HEK293 (cell line): ENCODE measurements at regions not wholly inside any gene's neighbourhood (a gene's known extent, or its start where the extent isn't known, plus 50 kb on each side); places are given as distances from the start of the nearest gene placed in this dataset.

Experiments
- FEZF1 ChIP-seq: fragments of 450-650 bp; formaldehyde crosslinking; IDR thresholded peaks from 2 replicates; pipeline ENCODE4 v1.5.1; 2016; ENCODE audit warnings: missing biosample characterization, missing genetic modification characterization
- HOXA7 ChIP-seq: sonication (generic); formaldehyde crosslinking; IDR thresholded peaks from 2 replicates; pipeline ENCODE4 v1.8.1; 2022; ENCODE audit warnings: missing genetic modification reagents, borderline replicate concordance
- KLF10 ChIP-seq: fragments of 450-650 bp; IDR thresholded peaks from 2 replicates; pipeline ENCODE4 v1.5.1; 2018; ENCODE audit warnings: missing biosample characterization, mild to moderate bottlenecking, missing genetic modification characterization
- KLF9 ChIP-seq: fragments of 450-650 bp; formaldehyde crosslinking; IDR thresholded peaks from 2 replicates; pipeline ENCODE4 v1.5.1; 2016; ENCODE audit warnings: missing biosample characterization, missing genetic modification characterization, low read depth
- MZF1 ChIP-seq: fragments of 450-650 bp; formaldehyde crosslinking; IDR thresholded peaks from 2 replicates; pipeline ENCODE4 v1.5.1; 2017; ENCODE audit warnings: missing biosample characterization, missing genetic modification characterization, borderline replicate concordance
- ZFP41 ChIP-seq: fragments of 450-650 bp; formaldehyde crosslinking; IDR thresholded peaks from 2 replicates; pipeline ENCODE4 v1.5.1; 2016; ENCODE audit warnings: missing biosample characterization, missing genetic modification characterization, borderline replicate concordance
- ZNF184 ChIP-seq: fragments of 450-650 bp; IDR thresholded peaks from 2 replicates; pipeline ENCODE4 v1.5.1; 2018; ENCODE audit warnings: missing biosample characterization, mild to moderate bottlenecking, missing genetic modification characterization
- ZNF248 ChIP-seq: fragments of 450-650 bp; formaldehyde crosslinking; IDR thresholded peaks from 2 replicates; pipeline ENCODE4 v1.5.1; 2017; ENCODE audit warnings: missing biosample characterization, missing genetic modification characterization
- TF ChIP-seq, protein P1 (sequence below): fragments of 450-650 bp; formaldehyde crosslinking; IDR thresholded peaks from 2 replicates; pipeline ENCODE4 v1.5.1; 2016; ENCODE audit warnings: missing biosample characterization, missing genetic modification characterization

DNA sequence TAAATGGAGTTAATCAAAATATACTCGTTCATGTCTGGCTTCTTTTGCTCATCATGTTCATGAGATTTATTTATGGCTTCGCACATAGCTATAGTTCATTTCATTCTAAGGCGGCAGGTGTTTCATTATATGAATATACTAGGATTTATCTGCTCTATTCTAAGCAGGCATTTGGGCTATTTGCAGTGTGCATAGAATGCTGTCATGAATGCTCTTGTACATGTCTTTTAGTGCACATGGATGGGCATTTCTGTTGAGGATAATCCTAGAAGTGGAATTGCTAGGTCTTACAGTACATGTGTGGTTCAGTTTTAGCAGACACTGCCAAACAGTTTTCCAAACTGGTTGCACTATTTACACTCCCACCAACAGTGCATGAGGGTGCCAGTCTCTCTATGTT lies 285.3 kb upstream of the ADRA1B start:
- TF ChIP-seq, protein P1, sequence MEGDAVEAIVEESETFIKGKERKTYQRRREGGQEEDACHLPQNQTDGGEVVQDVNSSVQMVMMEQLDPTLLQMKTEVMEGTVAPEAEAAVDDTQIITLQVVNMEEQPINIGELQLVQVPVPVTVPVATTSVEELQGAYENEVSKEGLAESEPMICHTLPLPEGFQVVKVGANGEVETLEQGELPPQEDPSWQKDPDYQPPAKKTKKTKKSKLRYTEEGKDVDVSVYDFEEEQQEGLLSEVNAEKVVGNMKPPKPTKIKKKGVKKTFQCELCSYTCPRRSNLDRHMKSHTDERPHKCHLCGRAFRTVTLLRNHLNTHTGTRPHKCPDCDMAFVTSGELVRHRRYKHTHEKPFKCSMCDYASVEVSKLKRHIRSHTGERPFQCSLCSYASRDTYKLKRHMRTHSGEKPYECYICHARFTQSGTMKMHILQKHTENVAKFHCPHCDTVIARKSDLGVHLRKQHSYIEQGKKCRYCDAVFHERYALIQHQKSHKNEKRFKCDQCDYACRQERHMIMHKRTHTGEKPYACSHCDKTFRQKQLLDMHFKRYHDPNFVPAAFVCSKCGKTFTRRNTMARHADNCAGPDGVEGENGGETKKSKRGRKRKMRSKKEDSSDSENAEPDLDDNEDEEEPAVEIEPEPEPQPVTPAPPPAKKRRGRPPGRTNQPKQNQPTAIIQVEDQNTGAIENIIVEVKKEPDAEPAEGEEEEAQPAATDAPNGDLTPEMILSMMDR = no peak
- TF ChIP-seq ZFP41 (tag by site-specific recombination) (no peak), HOXA7 (CRISPR knock-in tag) (no peak), MZF1 (tag by site-specific recombination) (no peak), ZNF184 (tag by site-specific recombination) (no peak), KLF10 (tag by site-specific recombination) (no peak), FEZF1 (tag by site-specific recombination) (no peak), KLF9 (tag by site-specific recombination) (no peak), ZNF248 (tag by site-specific recombination) (no peak)
